Endothelial cell of umbilical vein (primary cell): ENCODE measurements at regions not wholly inside any gene's neighbourhood (a gene's known extent, or its start where the extent isn't known, plus 50 kb on each side); places are given as distances from the start of the nearest gene placed in this dataset.

Experiments
- BruUV-seq: library from RNA; stranded (reverse); fragments of 400-500 nt; replicated peaks from 2 replicates; lab custom pipeline; 2021; lab: Mats Ljungman, UMichigan
- CTCF ChIA-PET: fragments of 300-600, 350-600 bp; sonication (Branson Sonifier 250); formaldehyde crosslinking; loops from one replicate; lab custom pipeline; 2021; ENCODE audit warnings: antibody characterized with exemption, inconsistent platforms; lab: Charles Lee
- POLR2A ChIA-PET: fragments of 300-600, 350-600 bp; sonication (Branson Sonifier 250); formaldehyde crosslinking; loops from one replicate; lab custom pipeline; 2021; ENCODE audit warnings: antibody characterized with exemption, inconsistent platforms; lab: Charles Lee
- DNase-seq: peaks from one replicate; pipeline ENCODE4 v3.0.0-alpha.2; 2011; ENCODE audit warnings: low read depth, low spot score
- FAIRE-seq: peaks from 2 replicates; lab custom pipeline; 2011; peaks lifted over from hg19 to GRCh38; lab: Jason Lieb, UNC
- H2AFZ ChIP-seq: 2 replicates; pipeline ENCODE4 v1.6.0; 2012; ENCODE audit warnings: low read depth, low read length, control low read depth, inconsistent platforms
- H3K27ac ChIP-seq: 2 replicates; pipeline ENCODE4 v1.5.1; 2011; ENCODE audit warnings: low read depth, mild to moderate bottlenecking, control low read depth, low read length, moderate library complexity; ENCODE audit not compliant: insufficient read depth
- H3K27me3 ChIP-seq, 2 experiments: 2 replicates each; pipeline versions ENCODE4 v1.6.0 to v1.6.1; 2011; ENCODE audit warnings: low read length in 2 of 2, mixed read lengths in 1 of 2; ENCODE audit not compliant: control insufficient read depth in 2 of 2, insufficient read depth in 2 of 2
- H3K36me3 ChIP-seq, 2 experiments: 2 replicates in 1 of 2; 3 replicates in 1 of 2; pipeline ENCODE4 v1.5.1; 2011; ENCODE audit warnings: low read length in 2 of 2, mild to moderate bottlenecking in 1 of 2, moderate library complexity in 1 of 2; ENCODE audit not compliant: control insufficient read depth in 2 of 2, insufficient read depth in 2 of 2; ENCODE audit errors: extremely low read depth in 1 of 2
- H3K4me1 ChIP-seq: 3 replicates; pipeline ENCODE4 v1.5.1; 2011; ENCODE audit warnings: mild to moderate bottlenecking, low read length; ENCODE audit not compliant: control insufficient read depth, insufficient read depth; ENCODE audit errors: extremely low read depth
- H3K4me2 ChIP-seq: 2 replicates; pipeline ENCODE4 v1.6.1; 2011; ENCODE audit warnings: low read length, control low read depth, mixed read lengths; ENCODE audit not compliant: insufficient read depth
- H3K4me3 ChIP-seq, 3 experiments: fragments of 200-600 bp in 1 of 3; sonication (generic), shearing (Covaris generic) in 1 of 3; replicated peaks in 1 of 3; 2 replicates each; pipeline ENCODE4 v1.5.1; 2011 to 2016; ENCODE audit warnings: control low read depth in 3 of 3, low read length in 3 of 3, mild to moderate bottlenecking in 2 of 3, inconsistent platforms in 1 of 3, low read depth in 1 of 3, moderate library complexity in 1 of 3; ENCODE audit not compliant: insufficient read depth in 1 of 3
- H3K79me2 ChIP-seq: 2 replicates; pipeline ENCODE4 v1.6.0; 2012; ENCODE audit warnings: low read length, inconsistent platforms; ENCODE audit not compliant: control insufficient read depth, insufficient read depth
- H3K9ac ChIP-seq: replicated peaks from 2 replicates; pipeline ENCODE3; 2011; ENCODE audit warnings: low read length, control low read depth; ENCODE audit not compliant: insufficient read depth; ENCODE audit errors: extremely low read depth
- H3K9me1 ChIP-seq: replicated peaks from 3 replicates; pipeline ENCODE4 v1.6.0; 2011; ENCODE audit warnings: mild to moderate bottlenecking, low read length; ENCODE audit not compliant: control insufficient read depth, insufficient read depth; ENCODE audit errors: extremely low read depth
- H3K9me3 ChIP-seq: replicated peaks from 2 replicates; pipeline ENCODE4 v1.5.1; 2012; ENCODE audit warnings: low read length, inconsistent platforms; ENCODE audit not compliant: control insufficient read depth, insufficient read depth
- H4K20me1 ChIP-seq: replicated peaks from 2 replicates; pipeline ENCODE3; 2011; ENCODE audit warnings: mild to moderate bottlenecking, low read length; ENCODE audit not compliant: control insufficient read depth, insufficient read depth; ENCODE audit errors: extremely low read depth
- CTCF ChIP-seq, 2 donors: IDR thresholded peaks; 1 replicate in 1 of 2; 2 replicates in 1 of 2; pipeline ENCODE4 v1.5.1; 2011; ENCODE audit warnings: low read length in 2 of 2, mild to moderate bottlenecking in 2 of 2, moderate library complexity in 2 of 2, control low read depth in 1 of 2, inconsistent platforms in 1 of 2, low read depth in 1 of 2; ENCODE audit not compliant: insufficient read depth in 1 of 2; ENCODE audit errors: extremely low read depth in 1 of 2
- EZH2 ChIP-seq: IDR thresholded peaks from 2 replicates; pipeline ENCODE4 v1.6.1; 2012; ENCODE audit warnings: borderline replicate concordance, low read depth, mild to moderate bottlenecking, moderate library complexity, low read length, inconsistent platforms; ENCODE audit not compliant: severe bottlenecking
- FOS ChIP-seq: IDR thresholded peaks from 2 replicates; pipeline ENCODE4 v1.6.1; 2011; ENCODE audit warnings: mild to moderate bottlenecking, low read length, moderate library complexity, borderline replicate concordance; ENCODE audit not compliant: insufficient read depth
- GATA2 ChIP-seq: IDR thresholded peaks from 2 replicates; pipeline ENCODE4 v1.7.0; 2011; ENCODE audit warnings: low read depth, mild to moderate bottlenecking, moderate library complexity, mixed read lengths, low read length; ENCODE audit not compliant: insufficient read length, insufficient read depth
- JUN ChIP-seq: IDR thresholded peaks from 2 replicates; pipeline ENCODE4 v1.6.1; 2011; ENCODE audit warnings: borderline replicate concordance, low read depth; ENCODE audit not compliant: insufficient read length, insufficient read depth
- MYC ChIP-seq: IDR thresholded peaks from one replicate; pipeline ENCODE4 v1.6.1; 2011; ENCODE audit warnings: mild to moderate bottlenecking, low read depth, low read length
- POLR2A ChIP-seq: IDR thresholded peaks from 2 replicates; pipeline ENCODE4 v1.6.1; 2012; ENCODE audit warnings: low read depth, mild to moderate bottlenecking, control low read depth, low read length
- POLR2AphosphoS5 ChIP-seq: IDR thresholded peaks from 2 replicates; pipeline ENCODE4 v1.6.1; 2012; ENCODE audit warnings: low read depth, mild to moderate bottlenecking, control low read depth, low read length, moderate library complexity; ENCODE audit not compliant: insufficient read depth
- dilution Hi-C: fragments of 300-500 bp; cut with MboI; formaldehyde crosslinking; loops from one replicate; pipeline ENCODE4 v1.15.0; 2019; ENCODE audit warnings: low sequenced_read_pairs; ENCODE audit not compliant: extremely low pct_ligation_motif_present
- intact Hi-C: fragments of 100-400 bp; cut with micrococcal nuclease; formaldehyde crosslinking; loops from one replicate; pipeline ENCODE4 v1.10.0; 2022
- TF ChIP-seq, protein P1 (sequence below): IDR thresholded peaks from 2 replicates; pipeline ENCODE4 v1.6.1; 2011; ENCODE audit not compliant: insufficient read depth, insufficient read length

- Histone ChIP-seq H4K20me1 (no peaks in the 10 kb centered on the region), H3K36me3 (no peaks in the 10 kb centered on the region), H3K4me1 (no peaks in the 10 kb centered on the region), H3K27ac (no peak overlapping the region), H2AFZ (no peak overlapping the region), H3K79me2 (no peaks in the 10 kb centered on the region), H3K9me3 (no peaks in the 10 kb centered on the region), H3K9ac (no peak overlapping the region), H3K27me3 (no peaks in the 10 kb centered on the region), H3K4me2 (no peak overlapping the region), H3K4me3 (no peak overlapping the region), H3K9me1 (no peaks in the 10 kb centered on the region)
- no TSS peak for BruUV-seq
- intact Hi-C loops: no loop called here
- ChIA-PET CTCF (no interaction called here), POLR2A (no interaction called here)
- TF ChIP-seq POLR2AphosphoS5 (no peak), CTCF (IDR thresholded peaks at IDR 0.05; ENCODE audit: extremely low read depth in 1 of 2, insufficient read depth in 1 of 2, low read depth in 1 of 2, low read length in 2 of 2) (no peak)
- DNase-seq (no peak), FAIRE-seq (no peak)
- dilution Hi-C loops: no loop called here
Observed at GRCh38 chr12:74953697-74954096, 255.9 kb downstream of the KCNC2 start.

DNA sequence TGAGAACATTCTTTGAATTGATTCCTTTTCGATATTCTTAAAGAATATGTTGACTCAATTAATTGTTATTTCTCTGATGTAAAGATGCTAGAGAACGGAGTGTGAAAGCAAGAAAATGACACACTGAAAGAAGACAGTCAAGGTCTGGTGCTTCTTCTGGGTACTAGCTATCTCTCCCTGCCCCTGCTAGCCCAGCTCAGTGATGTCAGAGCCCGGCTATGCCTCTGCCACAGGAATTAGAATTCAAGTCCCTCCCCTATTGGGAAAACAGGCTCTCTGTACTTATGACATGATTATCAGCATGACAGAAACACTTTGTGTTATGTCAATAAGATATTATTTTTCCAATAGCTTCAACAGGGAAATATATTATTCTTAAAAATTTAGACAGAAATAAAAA, 252.4 kb downstream of the KCNC2 start:
- ChIA-PET CTCF (interaction anchor here (2.0 kb wide), 1 partner anchor 9 kb away, joined by 4 read pairs; no protein-coding TSS in a partner anchor), POLR2A (no interaction called here)
- BruUV-seq: no TSS peak
- H3K4me1 ChIP-seq: no peaks in the 10 kb centered on the region
- FAIRE-seq (no peak), DNase-seq (no peak)
- H3K4me3 ChIP-seq: no peak overlapping the region
- H3K9me1 ChIP-seq: no peaks in the 10 kb centered on the region
- no peak overlapping the region for H3K27ac ChIP-seq
- H3K27me3 ChIP-seq: no peaks in the 10 kb centered on the region
- TF ChIP-seq JUN: no peak
- TF ChIP-seq EZH2: no peak
- TF ChIP-seq GATA2: no peak
- TF ChIP-seq POLR2AphosphoS5: no peak
- TF ChIP-seq CTCF (IDR thresholded peaks at IDR 0.05; ENCODE audit: extremely low read depth in 1 of 2, insufficient read depth in 1 of 2, low read depth in 1 of 2, low read length in 2 of 2): no peak
- TF ChIP-seq FOS: no peak
- TF ChIP-seq POLR2A: no peak
- no peak for TF ChIP-seq MYC
- TF ChIP-seq, protein P1, sequence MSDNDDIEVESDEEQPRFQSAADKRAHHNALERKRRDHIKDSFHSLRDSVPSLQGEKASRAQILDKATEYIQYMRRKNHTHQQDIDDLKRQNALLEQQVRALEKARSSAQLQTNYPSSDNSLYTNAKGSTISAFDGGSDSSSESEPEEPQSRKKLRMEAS: no peak
- no peaks in the 10 kb centered on the region for H3K36me3 ChIP-seq
- H3K4me2 ChIP-seq: no peak overlapping the region
- dilution Hi-C loops (no loop called here), intact Hi-C loops (no loop called here)
- H3K9ac ChIP-seq: no peak overlapping the region
- H4K20me1 ChIP-seq: no peaks in the 10 kb centered on the region
- no peaks in the 10 kb centered on the region for H3K79me2 ChIP-seq
- no peaks in the 10 kb centered on the region for H3K9me3 ChIP-seq
- H2AFZ ChIP-seq: no peak overlapping the region
